ENCODE measurements at regions not wholly inside any gene's neighbourhood (a gene's known extent, or its start where the extent isn't known, plus 50 kb on each side); places are given as distances from the start of the nearest gene placed in this dataset.
"Not testable (repeated sequence)": the region's sequence is repeated elsewhere in the genome, so short reads cannot be mapped to it uniquely, and the experiment has no call there.

GRCh38 chr5:143923634-143924266 lies 111.8 kb downstream of the HMHB1 start:
- ChIA-PET POLR2A (no interaction called here), CTCF (interaction anchor here (1.4 to 1.5 kb wide), 2 partner anchors 33 to 99 kb away, joined by 3 read pairs; no protein-coding TSS in a partner anchor)
- peak; percentile 17 for DNase-seq (ENCODE audit: extremely low spot score)
- no peak for TF ChIP-seq CTCF (IDR thresholded peaks at IDR 0.05; ENCODE audit: control extremely low read depth, extremely low read depth, low read depth, missing control alignments)

- ChIA-PET CTCF (no interaction called here), POLR2A (no interaction called here)
- no peak for DNase-seq (ENCODE audit: extremely low spot score)
- TF ChIP-seq CTCF (IDR thresholded peaks at IDR 0.05; ENCODE audit: control extremely low read depth, extremely low read depth, low read depth, missing control alignments) = no peak
Observed at GRCh38 chr5:143924311-143924978, 112.5 kb downstream of the HMHB1 start.

GRCh38 chr5:143924979-143925325 lies 113.0 kb downstream of the HMHB1 start:
- DNase-seq (ENCODE audit: extremely low spot score); CTCF ChIA-PET; POLR2A ChIA-PET: not testable (repeated sequence)

- DNase-seq (ENCODE audit: extremely low spot score) = no peak
- POLR2A ChIA-PET = no interaction called here
- CTCF ChIA-PET = no interaction called here
- TF ChIP-seq CTCF (IDR thresholded peaks at IDR 0.05; ENCODE audit: control extremely low read depth, extremely low read depth, low read depth, missing control alignments) = no peak
Observed at GRCh38 chr5:143929486-143929885, 117.5 kb downstream of the HMHB1 start.

- POLR2A ChIA-PET = no interaction called here
- CTCF ChIA-PET = interaction anchor here (1.3 to 1.5 kb wide), 3 partner anchors 9 to 21 kb away, joined by 3 to 6 read pairs (median 3); no protein-coding TSS in a partner anchor
- TF ChIP-seq CTCF (IDR thresholded peaks at IDR 0.05; ENCODE audit: control extremely low read depth, extremely low read depth, low read depth, missing control alignments) = no peak
- DNase-seq (ENCODE audit: extremely low spot score) = no peak
Observed at GRCh38 chr5:143930561-143930960, 118.6 kb downstream of the HMHB1 start.

GRCh38 chr5:143931476-143931875 lies 119.5 kb downstream of the HMHB1 start:
- no peak for TF ChIP-seq CTCF (IDR thresholded peaks at IDR 0.05; ENCODE audit: control extremely low read depth, extremely low read depth, low read depth, missing control alignments)
- ChIA-PET CTCF (interaction anchor here (1.3 to 2.1 kb wide), 4 partner anchors 15 to 1043 kb away, joined by 3 to 6 read pairs (median 5); no protein-coding TSS in a partner anchor), POLR2A (no interaction called here)
- no peak for DNase-seq (ENCODE audit: extremely low spot score)

- no peak for TF ChIP-seq CTCF (IDR thresholded peaks at IDR 0.05; ENCODE audit: control extremely low read depth, extremely low read depth, low read depth, missing control alignments)
- POLR2A ChIA-PET = no interaction called here
- CTCF ChIA-PET = interaction anchor here (1.4 to 2.1 kb wide), 2 partner anchors 29 to 1044 kb away, joined by 4 to 6 read pairs; no protein-coding TSS in a partner anchor
- no peak for DNase-seq (ENCODE audit: extremely low spot score)
Observed at GRCh38 chr5:143931986-143932385, 120.0 kb downstream of the HMHB1 start.

All from GM10248 (cell line).